ENCODE measurements at regions not wholly inside any gene's neighbourhood (a gene's known extent, or its start where the extent isn't known, plus 50 kb on each side); places are given as distances from the start of the nearest gene placed in this dataset.

DNA sequence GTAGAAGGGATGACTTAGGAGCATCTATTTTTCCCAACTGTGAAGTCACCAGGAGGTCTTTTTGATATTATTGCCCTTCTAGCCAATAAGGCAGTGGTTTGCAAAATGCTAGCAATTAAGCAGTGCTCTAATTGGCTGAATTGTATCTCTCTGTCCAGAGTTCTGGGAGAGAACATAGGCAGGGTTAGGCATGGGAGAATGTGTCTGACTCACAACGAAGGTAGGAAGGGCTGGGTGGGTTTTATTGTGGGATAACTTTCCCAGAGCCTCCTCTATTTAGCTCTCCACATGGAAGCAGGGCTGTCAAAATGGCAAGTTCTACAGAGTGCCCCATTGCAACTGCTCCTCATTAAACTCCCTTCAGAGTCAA is 415.9 kb upstream of the CADM1 start:
- TF ChIP-seq, protein P1, sequence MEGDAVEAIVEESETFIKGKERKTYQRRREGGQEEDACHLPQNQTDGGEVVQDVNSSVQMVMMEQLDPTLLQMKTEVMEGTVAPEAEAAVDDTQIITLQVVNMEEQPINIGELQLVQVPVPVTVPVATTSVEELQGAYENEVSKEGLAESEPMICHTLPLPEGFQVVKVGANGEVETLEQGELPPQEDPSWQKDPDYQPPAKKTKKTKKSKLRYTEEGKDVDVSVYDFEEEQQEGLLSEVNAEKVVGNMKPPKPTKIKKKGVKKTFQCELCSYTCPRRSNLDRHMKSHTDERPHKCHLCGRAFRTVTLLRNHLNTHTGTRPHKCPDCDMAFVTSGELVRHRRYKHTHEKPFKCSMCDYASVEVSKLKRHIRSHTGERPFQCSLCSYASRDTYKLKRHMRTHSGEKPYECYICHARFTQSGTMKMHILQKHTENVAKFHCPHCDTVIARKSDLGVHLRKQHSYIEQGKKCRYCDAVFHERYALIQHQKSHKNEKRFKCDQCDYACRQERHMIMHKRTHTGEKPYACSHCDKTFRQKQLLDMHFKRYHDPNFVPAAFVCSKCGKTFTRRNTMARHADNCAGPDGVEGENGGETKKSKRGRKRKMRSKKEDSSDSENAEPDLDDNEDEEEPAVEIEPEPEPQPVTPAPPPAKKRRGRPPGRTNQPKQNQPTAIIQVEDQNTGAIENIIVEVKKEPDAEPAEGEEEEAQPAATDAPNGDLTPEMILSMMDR (IDR thresholded peaks at IDR 0.05 in 4 of 5, conservative IDR thresholded peaks at IDR 0.05 in 1 of 5): no peak
- no peak for TF ChIP-seq POLR2A (IDR thresholded peaks at IDR 0.05)

All from gastrocnemius medialis (tissue), 4 donors.